ENCODE measurements at regions not wholly inside any gene's neighbourhood (a gene's known extent, or its start where the extent isn't known, plus 50 kb on each side); places are given as distances from the start of the nearest gene placed in this dataset.
A peak's percentile ranks its signal among the peaks of the same experiment; 100 is the strongest.
"Not testable (repeated sequence)": the region's sequence is repeated elsewhere in the genome, so short reads cannot be mapped to it uniquely, and the experiment has no call there.

DNA sequence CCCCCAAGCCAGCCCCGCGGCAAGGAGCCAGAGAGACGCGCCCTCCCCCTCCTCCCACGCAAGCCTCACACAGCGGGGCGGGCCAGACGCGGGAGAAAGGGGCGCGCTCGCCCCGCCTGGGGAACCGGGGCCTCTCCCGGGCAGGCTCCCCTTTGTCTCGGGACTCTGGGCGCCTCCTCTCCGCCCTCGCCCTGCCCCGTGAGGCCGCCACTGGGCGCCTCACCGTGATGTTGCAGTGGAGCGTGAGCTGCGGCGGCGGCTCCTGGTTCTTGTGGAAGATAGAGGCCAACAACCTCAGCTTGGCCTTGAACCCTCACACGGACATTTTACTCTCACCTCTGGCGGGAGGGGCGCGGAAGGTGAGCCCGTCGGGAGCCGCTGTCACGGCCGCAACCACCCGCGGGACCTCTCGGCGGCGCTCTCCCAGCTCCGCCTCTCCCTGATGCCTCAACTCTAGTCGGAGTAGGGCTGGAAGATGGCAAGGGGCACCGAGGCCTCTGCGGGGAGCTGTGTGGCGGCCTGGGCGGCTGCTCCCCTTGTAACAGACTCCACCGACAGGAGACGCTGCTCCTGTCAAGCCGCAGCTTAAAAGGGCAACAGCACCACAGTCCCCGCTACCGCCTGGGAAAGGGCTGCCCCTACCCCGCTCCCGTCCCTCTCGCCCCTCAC lies 179.2 kb upstream of the ZSCAN2 start:
- DNase-seq = peak; percentile 36

DNA sequence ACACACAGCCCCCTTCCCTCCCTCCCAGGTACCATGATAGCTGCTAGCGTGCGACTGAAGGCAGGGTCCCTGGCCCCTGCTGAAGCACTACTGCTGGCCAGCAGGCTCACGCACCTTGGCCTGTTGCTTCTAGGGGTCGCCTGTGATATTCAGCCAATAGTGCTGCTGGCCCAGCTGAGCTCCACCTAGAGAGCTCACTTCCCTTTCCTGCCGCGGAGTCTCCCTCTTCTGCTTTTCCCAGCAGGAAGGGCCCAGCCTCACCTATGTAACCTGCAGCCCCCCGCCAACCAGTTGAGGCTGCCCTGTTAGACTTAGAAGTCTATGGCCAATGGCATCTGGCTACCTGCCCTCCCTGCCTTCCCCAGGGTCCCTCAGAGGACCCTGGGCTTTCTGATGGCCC lies 175.5 kb upstream of the ZSCAN2 start:
- DNase-seq = peak; percentile 43

DNA sequence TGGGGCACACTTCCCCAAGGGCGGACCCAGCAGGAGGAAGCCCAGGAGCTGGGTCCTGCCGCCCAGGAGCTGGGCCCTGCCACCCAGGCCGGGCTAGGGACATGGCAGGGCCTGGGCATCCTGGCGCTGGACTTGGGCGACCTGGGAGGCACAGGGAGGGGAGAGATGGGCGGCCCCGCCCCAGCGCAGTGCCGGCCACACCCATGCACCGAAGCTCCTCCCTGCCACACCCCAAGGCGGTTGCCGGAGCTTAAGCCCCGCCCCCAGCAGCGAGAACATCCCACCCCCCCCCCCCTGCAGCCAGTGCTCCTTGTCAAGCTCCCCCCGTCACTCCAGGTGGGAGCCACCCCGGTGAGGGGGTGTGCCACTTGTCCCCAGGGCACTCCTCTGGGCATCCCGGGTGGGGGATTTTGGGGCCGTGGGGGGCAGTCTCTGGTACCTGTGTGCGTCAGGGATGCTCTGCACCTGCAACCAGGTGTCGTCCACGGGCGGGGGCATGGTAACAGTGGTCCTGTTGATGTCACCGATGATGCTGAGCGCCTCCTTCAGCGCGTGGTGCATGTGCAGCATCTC lies 127.4 kb upstream of the ZSCAN2 start:
- not testable (repeated sequence) for DNase-seq

DNA sequence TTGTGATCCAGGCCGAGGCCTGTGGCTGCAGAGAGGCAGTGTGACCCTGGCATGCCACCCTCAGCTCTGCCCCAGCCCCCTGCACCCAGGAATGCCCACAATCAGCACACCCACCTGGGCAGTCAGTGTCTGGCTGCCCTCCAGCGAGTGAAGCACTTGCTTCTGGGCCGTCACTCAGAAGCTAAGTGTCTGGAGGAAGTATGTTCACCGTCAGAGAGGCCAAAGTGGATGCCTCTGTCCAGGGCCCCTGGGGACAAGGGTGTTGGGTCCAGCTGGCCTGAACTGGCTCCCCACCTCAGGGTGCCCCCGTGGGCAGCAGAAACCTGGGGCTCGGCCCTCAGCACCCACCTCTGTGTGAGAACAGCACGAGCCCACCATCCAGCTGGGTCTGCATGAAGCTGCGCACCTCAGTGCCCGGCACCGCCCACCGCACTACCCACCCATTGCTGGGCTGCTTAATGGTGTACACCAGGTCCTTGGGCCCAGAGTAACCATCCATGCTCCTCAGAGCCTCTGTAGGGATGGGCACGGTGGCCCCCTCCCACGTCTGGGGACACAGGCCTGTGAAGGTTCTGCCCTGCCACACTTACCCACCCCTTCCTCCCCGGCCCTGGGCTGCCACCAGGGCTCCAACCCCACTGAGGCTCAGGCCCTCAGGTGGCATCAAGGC lies 124.3 kb upstream of the ZSCAN2 start:
- DNase-seq = not testable (repeated sequence)

DNA sequence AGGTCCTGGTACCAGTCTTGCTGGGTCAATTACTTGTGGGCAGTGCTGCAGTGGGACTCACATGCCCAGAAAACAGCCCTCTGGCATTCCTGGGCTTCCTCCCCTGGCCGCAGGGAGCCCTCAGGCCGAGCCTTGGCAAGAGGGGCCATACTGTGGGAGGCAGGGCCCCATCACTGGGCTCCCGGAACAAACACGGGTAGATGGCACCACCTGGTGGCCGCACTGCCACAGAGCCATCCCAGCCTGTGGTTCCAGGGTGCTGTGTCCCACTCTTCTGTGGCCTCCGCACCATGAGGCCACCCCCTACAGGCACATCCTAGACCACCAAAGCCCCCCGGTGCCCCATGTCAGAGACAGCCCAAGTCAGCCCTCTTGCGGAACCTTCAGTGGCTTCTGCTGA lies 123.3 kb upstream of the ZSCAN2 start:
- DNase-seq = not testable (repeated sequence)

DNA sequence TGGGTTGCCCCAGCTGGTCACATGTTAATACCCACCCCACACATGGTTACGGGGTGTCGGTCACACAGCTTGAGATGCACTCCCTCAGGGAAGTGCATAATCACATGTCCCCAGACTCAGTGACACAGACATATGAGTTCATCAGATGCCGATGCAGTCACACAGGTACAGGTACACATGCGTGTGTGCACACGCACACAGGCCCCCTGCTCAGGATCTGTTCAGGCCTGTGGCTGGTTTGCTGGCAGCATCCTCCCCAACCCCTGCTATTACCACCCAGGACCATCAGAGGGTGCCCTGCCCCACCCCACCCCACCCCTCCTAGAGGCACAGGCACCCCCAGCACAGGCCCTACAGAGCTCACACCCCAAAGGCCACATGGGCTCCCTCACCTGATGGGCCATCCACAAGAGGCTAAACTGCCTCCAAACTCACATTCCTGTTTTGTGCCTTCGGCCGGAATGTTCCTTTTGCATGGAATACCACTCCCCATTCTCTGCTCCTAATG lies 120.6 kb upstream of the ZSCAN2 start:
- not testable (repeated sequence) for DNase-seq

DNA sequence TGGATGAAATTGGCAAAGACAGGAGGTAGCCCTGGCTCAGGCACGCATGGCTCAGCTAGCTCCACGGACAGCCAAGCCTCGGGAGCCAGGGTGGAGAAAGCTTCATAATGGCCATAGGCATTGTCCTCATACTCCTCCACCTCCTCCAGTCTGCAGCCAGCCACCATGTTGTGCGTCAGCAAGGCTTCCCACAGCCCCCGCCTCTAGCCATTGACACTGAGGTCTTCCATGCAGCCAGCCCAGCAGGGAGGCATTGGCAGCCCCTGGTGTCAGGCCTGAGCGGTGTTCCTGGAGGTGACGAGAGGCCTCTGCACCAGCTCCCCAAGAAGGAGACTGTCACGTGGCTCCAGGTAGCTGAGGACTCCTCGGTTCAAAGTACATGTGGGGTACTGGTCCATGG lies 117.0 kb upstream of the ZSCAN2 start:
- not testable (repeated sequence) for DNase-seq

DNA sequence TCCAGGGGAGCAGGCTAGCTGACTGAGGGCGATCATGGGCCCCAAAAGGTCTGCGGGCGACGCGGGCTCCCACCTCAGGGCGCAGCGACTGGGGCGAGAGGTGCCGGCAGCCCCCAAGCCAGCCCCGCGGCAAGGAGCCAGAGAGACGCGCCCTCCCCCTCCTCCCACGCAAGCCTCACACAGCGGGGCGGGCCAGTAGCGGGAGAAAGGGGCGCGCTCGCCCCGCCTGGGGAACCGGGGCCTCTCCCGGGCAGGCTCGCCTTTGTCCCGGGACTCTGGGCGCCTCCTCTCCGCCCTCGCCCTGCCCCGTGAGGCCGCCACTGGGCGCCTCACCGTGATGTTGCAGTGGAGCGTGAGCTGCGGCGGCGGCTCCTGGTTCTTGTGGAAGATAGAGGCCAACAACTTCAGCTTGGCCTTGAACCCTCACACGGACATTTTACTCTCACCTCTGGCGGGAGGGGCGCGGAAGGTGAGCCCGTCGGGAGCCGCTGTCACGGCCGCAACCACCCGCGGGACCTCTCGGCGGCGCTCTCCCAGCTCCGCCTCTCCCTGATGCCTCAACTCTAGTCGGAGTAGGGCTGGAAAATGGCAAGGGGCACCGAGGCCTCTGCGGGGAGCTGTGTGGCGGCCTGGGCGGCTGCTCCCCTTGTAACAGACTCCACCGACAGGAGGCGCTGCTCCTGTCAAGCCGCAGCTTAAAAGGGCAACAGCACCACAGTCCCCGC lies 100.5 kb upstream of the ZSCAN2 start:
- DNase-seq = peak; percentile 67

DNA sequence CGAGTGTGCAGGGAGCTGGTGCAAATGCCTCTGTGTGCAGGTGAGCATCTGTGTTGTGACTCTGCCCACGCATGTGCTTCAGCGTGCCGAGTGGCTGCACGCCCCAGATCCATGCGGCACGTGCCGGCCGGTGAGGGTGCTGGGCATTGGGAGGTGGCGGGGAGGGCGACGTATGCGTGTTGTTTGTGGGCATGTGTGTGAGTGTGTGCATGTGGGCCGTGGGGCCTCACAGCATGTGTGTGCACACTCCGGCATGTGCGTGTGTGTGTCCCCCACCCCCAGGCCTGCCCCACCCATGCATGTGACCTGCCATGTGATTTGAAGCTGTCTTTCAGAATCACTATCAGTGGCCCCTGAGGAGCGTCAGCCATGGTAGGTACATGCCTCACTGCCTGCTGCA lies 97.7 kb upstream of the ZSCAN2 start:
- DNase-seq = not testable (repeated sequence)

DNA sequence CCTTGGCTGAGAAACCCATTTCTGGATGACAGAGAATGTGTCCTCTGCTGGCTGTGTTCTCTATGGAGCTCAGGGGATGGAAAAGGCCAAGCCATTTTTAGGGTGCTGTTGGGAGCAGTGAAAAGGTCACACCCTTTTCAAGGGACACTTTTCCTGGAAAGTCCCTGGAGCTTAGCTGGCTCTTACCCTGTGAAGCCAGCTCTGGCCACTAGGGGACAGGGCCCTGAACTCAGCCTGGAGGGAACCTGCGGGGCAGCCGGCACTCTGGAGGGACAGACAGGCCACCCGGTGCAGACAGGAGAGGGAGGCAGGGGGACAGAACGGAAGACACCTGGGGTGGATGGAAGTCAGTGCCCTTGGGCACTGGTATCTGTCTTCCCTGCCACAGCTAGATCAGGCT lies 95.3 kb upstream of the ZSCAN2 start:
- not testable (repeated sequence) for DNase-seq

DNA sequence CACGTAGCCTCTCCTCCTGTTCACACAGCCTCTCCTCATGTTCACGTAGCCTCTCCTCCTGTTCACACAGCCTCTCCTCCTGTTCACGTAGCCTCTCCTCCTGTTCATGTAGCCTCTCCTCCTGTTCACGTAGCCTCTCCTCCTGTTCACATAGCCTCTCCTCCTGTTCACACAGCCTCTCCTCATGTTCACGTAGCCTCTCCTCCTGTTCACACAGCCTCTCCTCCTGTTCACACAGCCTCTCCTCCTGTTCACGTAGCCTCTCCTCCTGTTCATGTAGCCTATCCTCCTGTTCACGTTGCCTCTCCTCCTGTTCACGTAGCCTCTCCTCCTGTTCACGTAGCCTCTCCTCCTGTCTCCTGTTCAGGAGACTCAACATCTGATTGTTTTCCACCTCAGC lies 88.5 kb upstream of the ZSCAN2 start:
- not testable (repeated sequence) for DNase-seq

DNA sequence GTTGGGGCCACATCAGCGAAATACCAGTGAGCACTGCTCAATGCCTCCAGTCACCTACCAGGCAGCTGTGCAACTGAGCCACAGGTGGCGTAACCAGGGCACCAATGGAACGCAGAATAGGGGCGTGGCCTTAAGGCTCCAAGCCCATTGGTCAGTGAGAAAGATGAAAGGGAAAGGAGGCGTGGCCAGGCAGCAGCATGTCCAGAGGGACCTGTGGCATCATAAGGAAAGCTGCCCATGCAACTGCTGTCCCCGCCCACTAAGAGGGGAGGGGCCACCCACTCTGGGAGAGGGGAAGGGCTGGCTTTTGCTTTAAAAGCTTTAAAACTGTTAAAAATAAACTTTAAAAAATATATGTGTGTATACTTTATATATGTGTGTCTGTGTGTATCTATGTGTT lies 84.0 kb upstream of the ZSCAN2 start:
- peak; percentile 50 for DNase-seq

DNA sequence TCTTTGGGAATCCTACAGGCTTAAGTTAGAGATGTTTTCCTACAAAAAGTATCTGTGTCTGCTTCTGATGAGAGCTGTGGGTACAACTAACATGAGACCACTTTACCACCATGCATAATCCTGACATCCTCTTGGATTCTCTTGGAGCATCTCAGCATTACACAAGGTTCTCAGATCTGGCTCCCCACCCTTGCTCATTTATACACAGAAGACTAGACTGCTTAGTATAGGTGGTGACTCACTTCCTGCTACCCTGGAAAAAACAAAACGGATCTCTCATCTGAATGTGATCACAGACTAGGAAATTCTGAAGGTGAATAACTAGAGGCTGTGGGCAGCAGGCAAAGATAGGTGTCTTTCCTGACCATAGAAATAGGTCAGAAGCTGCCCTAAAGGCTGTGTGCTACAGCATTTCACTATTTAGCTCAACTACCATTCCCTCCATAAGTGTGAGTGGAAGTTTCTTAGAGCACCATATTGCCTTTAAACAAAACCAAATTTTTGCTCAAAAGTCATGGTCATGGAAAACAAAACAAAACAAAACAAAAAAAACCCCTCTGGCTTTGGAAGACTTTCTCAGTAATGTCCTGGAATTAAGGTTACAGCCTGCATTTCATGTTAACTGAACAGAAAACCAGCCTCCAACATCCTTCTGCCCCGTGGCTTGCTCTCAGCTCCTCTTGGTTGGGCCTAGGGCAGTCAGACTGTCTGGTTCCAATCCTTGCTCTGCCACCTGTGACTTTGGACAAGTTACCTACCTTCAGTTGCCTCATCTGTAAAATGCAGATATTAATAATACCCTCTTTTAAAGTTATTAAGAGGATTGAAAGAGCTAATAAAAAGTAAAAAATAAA lies 75.1 kb upstream of the ZSCAN2 start:
- DNase-seq = not testable (repeated sequence)

DNA sequence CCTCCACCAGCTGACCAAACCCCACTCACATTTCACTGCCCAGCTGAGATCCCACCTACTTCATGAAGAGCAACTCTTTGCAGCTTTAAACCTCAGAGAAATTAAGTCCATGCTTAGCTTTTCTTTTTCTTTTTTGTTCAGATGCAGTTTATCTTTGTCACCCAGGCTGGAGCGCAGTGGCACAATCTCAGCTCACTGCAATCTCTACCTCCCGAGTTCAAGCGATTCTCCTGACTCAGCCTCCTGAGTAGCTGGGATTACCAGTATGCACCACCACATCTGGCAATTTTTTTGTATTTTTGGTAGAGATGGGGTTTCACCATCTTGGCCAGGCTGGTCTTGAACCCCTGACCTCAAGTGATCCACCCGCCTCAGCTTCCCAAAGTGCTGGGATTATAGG lies 70.1 kb upstream of the ZSCAN2 start:
- not testable (repeated sequence) for DNase-seq

DNA sequence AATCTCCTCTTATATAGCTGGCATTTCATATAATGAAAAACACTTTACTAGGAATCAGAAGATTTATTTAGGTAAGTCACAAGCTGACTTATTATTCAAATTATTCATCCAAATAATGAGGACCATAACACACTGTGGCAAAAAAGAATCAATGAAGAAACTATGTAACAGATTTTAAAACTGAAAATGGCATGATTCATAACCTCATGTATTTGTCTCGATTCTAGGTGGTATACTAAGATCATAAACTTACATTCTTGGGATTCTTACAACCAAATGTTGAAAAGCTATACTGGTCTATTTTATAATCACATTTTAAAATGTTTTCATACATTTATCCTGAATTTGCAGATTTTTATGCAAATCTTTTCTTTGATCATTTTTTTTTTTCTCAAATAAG lies 69.6 kb upstream of the ZSCAN2 start:
- DNase-seq = not testable (repeated sequence)

DNA sequence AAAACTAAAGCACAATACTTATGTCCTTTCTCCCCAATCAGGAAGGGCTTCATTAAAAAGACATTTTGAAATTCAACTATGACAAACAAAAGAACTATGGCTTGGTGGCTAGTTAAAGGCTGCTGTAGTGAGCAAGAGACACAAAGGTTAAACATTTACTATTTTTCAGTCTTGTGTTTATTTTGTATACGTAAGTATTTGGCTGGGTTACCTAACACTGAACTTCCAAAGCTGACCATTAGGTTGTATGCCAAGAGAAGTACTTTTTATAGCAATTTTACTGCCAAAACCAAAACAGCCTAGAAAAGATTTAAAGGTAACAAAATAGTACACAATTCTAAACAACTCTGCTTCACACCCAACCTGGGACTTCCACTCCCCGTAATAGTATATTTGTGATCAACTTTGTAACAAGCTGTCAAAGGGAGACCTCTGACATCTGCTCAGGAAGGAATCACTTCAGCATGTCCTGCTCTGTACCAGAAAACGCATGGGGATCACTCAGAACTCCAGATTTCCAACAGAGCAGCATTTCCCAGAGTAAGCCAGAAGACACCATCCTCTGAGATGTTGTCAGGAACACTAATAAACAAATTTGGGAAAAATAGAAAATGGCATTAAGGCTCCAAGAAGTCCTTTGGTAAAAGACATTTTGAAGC lies 69.0 kb upstream of the ZSCAN2 start:
- DNase-seq = not testable (repeated sequence)

DNA sequence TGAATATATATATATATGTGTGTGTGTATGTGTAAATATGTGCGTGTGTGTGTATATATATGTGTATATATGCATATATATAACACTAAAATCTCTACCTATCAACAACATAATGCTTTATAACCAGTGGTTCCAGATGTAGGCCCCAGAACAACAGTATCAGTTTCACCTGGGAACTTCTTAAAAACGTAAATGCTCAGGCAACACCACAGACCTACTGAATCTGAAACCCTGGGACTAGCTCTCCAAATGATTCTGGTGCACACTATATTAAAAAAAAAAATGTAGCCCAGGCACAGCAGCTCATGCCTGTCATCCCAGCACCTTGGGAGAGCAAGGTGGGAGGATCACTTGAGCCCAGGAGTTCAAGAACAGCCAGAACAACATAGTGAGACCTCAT lies 67.1 kb upstream of the ZSCAN2 start:
- DNase-seq = not testable (repeated sequence)

DNA sequence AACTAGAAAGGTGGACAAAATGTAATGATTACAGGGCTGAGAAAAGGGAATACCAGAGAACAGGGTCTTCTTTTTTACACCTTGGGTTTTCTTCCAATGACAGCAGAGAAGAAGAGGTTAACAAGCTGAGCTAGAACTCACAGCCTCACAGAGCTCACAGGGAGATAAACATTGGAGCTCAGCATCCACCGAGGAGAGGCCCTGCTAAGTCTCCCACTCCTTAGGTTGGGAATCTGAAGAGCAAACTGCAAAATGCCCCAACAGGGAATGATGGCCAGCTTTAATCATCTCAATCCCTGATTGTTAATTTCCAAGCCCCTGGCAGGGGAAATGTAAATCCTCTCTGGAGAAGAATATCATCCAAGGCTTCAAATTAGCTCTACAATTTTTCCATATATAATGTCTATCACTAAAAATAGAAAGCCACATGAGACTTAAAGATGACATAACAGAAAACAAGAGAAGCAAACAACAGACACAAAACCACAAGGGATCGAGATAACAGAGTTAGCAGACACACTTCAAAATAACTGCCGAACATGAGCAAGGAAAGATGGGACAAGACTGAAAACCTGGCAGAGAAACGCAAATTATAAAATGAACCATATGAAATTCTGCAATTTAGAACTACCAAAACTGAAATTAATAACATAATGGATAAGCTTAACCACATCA lies 66.1 kb upstream of the ZSCAN2 start:
- DNase-seq = not testable (repeated sequence)

DNA sequence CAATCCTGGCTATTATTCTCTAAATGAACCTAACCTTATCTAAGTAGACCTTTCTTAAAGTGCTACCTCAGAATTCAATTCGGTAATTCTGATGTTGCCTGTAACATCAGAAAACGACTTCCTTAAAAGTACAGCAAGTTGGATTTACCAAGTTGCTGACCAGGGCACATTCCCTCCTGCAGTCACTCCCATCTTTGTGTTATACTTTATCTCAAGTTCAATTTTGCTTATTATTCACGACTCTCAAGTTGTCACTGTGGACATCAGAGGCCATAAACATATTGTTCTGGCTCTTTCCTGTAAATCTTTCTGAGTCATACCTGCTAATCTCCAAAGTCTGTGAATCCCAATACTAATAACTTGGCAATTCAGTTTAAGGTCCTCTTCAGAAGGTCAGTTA lies 64.6 kb upstream of the ZSCAN2 start:
- not testable (repeated sequence) for DNase-seq

DNA sequence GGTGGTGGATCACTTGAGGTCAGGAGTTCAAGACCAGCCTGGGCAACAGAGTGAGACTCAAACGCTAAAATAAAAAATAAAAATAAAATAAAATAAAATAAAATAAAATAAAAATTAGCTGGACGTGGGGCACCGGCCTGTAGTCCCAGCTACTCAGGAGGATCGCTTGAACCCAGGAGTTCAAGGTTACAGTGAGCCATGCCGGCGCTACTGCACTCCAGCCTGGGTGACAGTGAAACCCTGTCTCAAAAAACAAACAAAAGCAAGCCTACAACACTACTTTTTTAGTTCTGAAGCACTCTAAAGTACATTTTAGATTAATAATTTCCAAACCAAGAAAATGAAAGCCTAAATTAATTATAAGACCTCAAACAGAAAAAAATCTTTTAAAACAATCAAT lies 56.2 kb upstream of the ZSCAN2 start:
- DNase-seq = not testable (repeated sequence)

DNA sequence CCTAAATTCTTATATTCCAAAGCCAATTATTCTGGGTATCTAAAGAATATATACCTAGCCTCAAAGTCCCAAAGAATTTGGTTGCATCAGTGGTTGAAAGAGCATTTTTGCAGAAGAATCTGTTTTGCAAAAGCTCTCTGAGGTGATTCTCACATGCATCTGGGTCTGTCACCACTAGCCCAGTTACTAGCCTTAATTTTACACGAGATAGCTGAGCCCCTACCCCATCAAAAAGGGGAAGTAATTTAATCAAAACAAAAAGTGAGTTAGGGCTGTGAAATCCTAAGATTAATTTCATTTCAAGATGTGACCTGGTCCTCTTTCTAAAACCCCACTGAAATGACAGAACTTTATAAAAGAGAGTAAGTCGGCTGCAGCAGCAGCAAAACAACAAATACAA lies 53.7 kb upstream of the ZSCAN2 start:
- DNase-seq = not testable (repeated sequence)
